NCI-H748 (cell line): ENCODE measurements at regions not wholly inside any gene's neighbourhood (a gene's known extent, or its start where the extent isn't known, plus 50 kb on each side); places are given as distances from the start of the nearest gene placed in this dataset.

Source experiments
- DNase-seq: peaks from one replicate; lab custom pipeline; 2025; ENCODE audit not compliant: unreplicated experiment; lab: John Stamatoyannopoulos, UW

GRCh38 chr10:3631701-3632330, 153.2 kb downstream of the KLF6 start:
- no peak for DNase-seq

- DNase-seq: no peak
Observed at GRCh38 chr10:3631291-3631690, 153.7 kb downstream of the KLF6 start.

DNA sequence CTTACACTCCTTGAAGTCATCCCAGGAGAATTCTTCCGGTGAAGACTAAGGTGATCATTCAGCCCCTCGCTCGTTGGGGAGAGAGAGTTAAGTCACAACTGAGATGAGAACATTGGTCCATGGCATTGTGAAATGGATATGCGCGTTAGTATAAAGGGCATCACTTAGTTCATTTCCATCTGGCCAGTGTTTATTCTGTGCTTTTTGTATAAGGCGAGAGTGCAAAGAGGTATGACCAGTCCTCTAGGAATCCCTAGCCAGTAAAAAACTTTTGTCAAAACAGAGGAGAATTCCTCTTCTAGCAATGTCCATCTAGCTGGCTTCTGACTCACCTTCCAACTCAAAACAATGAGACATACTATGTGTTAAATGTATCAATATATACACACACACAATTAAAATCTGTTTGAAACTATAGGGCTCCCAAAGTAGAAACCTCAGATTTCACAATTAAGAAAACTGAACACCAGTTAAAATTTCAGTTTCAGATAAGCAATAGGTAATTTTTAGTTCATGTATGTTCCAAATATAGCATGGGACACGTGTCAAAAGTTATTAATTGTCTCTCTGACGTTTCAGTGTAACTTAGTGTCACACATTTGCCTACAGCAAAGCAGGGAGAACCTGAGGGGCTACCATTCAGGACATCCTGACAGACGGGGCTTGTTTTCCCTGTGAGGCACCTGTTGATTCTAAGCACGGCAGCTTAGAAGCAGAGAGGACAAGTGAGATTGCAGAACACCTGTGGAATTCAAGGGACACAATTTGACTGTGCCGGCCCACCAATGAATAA, 158.9 kb downstream of the KLF6 start:
- no peak for DNase-seq

DNA sequence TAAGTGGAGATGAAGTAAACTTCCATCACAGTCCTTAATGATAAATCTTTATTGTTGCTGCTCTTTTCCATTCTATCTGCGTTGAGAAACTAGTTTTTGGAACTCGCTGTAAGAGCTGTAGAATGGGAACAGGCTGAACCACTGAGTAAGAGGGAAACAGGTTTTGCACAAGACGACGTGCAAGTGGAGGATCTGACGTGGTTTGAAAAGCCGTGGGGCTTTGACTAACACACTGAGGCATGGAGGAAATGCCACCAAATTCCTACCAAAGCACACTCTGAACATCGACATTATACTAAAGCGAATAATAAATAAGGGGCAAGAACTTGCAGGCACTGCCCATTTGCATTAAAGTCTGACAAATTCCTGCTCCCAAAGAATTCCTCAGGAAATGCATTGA, 160.6 kb downstream of the KLF6 start:
- no peak for DNase-seq

DNA sequence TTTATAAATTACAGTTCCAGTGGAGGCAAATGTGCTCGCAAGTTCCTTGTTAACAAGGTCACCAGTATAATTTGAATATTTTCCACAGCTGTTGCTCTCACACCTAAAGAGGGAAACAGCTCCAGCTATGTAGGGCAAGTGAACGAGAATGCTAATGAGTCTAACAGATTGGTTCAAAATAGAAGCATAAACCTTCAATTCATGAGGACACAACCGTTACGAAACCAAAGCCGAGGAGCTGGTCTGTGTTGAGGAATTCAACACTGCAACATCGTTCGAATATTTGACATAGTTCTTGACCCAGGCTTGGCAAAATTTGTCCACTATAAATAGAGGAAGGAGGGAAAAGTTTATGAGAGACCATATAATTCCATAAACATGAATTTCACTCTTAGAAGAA, 161.3 kb downstream of the KLF6 start:
- DNase-seq: no peak

- no peak for DNase-seq
Observed at GRCh38 chr10:3622845-3623621, 162.0 kb downstream of the KLF6 start.

- DNase-seq: no peak
Observed at GRCh38 chr10:3622427-3622826, 162.6 kb downstream of the KLF6 start.

DNA sequence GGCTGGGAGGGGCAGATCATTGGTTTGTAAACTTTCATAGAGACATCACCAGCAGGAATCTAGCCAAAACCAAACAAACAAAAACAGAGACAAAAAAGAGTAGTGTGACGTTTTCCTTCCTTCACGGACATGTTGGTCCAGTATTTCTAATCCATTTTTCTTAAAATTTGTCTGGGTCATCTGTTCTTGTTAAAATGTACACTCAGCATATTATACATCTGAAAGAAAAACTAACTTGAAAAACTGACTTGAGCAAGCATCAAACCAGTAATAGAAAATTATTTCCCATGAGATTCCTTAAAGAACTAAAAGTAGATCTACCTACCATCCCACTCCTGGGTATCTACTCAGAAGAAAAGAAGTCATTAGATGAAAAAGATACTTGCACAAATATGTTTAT, 164.2 kb downstream of the KLF6 start:
- DNase-seq: no peak

- DNase-seq: peak; percentile 81
Observed at GRCh38 chr10:3619241-3619640, 165.8 kb downstream of the KLF6 start.

DNA sequence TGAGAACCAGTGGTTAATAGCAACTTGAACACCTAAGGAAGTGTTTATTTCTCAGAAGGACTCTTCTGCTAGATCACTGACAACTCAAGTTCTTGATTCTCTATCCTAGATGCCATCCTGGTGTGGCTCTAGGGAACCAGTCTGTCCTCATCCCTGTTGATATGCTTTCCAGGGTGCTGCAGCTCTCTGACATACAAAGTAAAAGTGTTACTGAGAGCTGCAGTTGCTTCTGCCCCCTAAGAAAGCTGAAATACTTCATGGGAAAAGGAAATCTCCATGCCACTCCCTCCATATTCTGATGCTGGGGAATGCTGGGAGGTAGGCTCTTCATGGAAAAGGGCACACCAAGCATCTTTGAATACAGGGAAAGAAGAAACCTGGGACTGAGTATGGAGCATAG, 168.1 kb downstream of the KLF6 start:
- no peak for DNase-seq

GRCh38 chr10:3613318-3613717, 171.7 kb downstream of the KLF6 start:
- DNase-seq: no peak

GRCh38 chr10:3612183-3613001, 172.6 kb downstream of the KLF6 start:
- DNase-seq: no peak

- DNase-seq: no peak
Observed at GRCh38 chr10:3606309-3606708, 178.7 kb downstream of the KLF6 start.

DNA sequence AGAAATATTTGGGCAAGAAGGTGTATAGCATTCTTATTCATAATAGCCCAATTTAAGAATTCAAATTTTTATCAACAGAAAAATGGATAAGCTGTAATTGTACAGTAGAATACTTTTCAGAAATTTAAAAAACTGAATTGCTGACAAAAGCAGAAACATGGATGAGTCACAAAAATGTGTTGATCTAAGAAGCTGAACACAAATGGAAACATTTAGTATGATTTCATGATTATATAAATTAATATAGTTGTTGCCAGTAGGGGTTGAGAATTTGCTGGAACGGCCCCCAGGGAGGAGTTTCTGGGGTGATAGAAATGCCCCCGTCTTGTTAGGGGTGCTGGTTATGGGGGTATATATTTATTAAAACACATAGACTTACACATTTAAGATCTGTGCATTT, 179.1 kb downstream of the KLF6 start:
- DNase-seq: no peak

DNA sequence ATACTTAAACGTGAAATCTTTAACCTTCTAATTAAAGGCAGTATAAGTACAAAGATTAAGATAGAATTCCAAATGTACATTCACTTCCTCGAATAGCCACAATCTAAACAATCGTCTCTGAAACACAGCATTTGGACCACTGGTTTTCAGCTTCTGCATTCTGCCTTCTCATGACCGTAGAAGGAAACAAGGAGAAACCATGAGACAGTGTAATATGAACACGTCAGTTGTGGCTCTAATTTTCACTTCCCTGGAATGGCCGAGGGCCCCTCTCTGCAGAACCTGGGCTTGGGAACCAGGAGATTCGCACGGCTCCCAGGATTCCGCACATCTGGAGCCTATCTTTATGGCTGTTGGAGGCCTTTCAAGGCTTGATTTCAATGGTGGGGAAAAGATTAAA, 189.3 kb downstream of the KLF6 start:
- DNase-seq: no peak

DNA sequence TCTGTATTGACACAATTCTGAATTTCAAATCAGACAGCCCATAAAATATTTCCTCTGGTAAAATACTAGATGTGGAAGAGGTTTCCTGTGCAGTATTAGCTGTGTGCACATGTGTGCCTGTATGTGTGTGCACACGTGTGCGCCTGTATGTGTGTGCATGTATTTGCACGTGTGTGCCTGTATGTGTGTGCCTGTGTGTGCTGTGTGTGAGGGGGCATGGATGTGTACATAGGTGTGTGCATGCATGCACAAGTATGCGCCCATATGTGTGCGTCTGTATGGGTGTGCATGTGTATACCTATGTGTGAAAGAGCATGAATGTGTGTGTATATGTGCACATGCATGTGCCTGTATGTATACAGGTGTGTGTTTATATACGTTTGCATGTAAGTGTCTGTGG, 191.4 kb downstream of the KLF6 start:
- no peak for DNase-seq

- DNase-seq: no peak
Observed at GRCh38 chr10:3592424-3592823, 192.6 kb downstream of the KLF6 start.

GRCh38 chr10:3588816-3589215, 196.2 kb downstream of the KLF6 start:
- no peak for DNase-seq

DNA sequence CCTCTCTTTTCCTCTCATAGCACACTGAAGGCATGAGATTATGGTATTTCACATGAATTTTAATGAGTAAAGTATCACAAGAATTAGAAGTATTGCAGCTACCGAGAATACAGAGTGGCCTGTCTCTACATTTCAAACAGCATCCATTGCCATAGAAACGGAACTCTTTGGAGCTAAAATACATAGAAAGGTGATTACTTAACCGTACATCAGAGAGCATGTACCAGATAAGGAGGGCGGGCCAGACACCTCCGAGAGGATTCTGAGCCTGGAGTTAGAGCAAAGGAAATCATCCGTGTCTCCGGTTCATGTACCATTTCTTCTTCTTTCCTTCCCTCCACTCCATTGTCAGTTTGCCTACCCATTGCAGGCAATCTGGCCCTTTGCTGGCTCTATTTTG, 196.7 kb downstream of the KLF6 start:
- no peak for DNase-seq

DNA sequence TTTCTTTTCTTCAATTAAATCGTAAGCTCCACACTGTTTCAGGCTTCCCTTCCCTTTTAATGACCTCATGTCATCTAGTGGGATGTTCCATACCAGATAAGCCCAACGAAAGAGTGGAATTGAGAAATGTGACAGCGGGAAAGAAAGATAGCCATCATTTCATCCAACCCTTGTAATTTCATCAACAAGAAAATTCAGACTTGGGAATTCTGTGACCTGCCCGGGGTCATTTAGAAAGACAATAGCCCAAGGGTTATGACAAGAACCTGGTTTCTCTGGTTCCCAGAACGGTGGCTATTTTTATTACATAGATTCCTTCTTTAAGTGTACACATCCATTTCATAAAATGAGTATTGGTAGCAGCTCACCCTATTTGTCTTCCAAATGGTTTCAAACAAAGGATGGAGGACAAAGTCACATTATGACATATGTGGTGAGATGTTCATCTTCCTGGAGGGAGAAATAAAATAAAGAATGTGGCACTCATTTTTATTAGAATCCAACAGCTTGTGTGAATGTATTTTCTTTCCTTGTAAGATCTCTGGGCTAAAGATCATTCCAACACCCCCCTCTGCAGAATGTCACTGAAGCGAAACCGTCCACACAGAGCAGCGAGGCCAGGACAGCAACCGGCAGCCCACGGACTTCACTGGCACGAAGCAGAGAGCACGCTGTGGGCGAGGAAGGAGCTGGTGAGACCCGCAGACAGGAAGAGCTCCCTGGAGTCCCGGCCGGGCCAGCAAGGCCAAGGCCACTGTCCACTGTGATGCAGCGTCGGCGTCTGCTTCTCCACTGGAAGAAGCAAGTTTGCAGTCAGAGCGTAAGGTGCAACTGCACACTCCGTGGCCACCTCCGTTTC, 199.9 kb downstream of the KLF6 start:
- no peak for DNase-seq
